ENCODE measurements at regions not wholly inside any gene's neighbourhood (a gene's known extent, or its start where the extent isn't known, plus 50 kb on each side); places are given as distances from the start of the nearest gene placed in this dataset.

- no peak overlapping the region for H3K27ac ChIP-seq
- DNase-seq (ENCODE audit: low spot score): no peak
- H3K4me1 ChIP-seq (ENCODE audit: control insufficient read depth in 1 of 2, low read depth in 2 of 2): no peaks in the 10 kb centered on the region
- H3K4me3 ChIP-seq: no peak overlapping the region
- no peaks in the 10 kb centered on the region for H3K9me3 ChIP-seq
- no peaks in the 10 kb centered on the region for H3K36me3 ChIP-seq
- no peak for TF ChIP-seq CTCF (IDR thresholded peaks at IDR 0.05)
- no peaks in the 10 kb centered on the region for H3K27me3 ChIP-seq (replicated peaks; ENCODE audit: insufficient read depth)
- ATAC-seq (ENCODE audit: insufficient number of reproducible peaks, low FRiP score, low read depth): no peak
Measured at GRCh38 chr11:42319921-42320320, 860.5 kb upstream of the LRRC4C start.

GRCh38 chr11:42329929-42330565 is 870.6 kb upstream of the LRRC4C start:
- no peaks in the 10 kb centered on the region for H3K9me3 ChIP-seq
- no peak overlapping the region for H3K27ac ChIP-seq

GRCh38 chr11:42337786-42338455 is 878.5 kb upstream of the LRRC4C start:
- ATAC-seq (ENCODE audit: insufficient number of reproducible peaks, low FRiP score, low read depth) (no peak), DNase-seq (ENCODE audit: low spot score) (no peak)
- Histone ChIP-seq H3K36me3 (no peaks in the 10 kb centered on the region), H3K4me3 (no peak overlapping the region), H3K4me1 (ENCODE audit: control insufficient read depth in 1 of 2, low read depth in 2 of 2) (no peaks in the 10 kb centered on the region), H3K27ac (no peak overlapping the region), H3K9me3 (no peaks in the 10 kb centered on the region), H3K27me3 (replicated peaks; ENCODE audit: insufficient read depth) (no peaks in the 10 kb centered on the region)
- no peak for TF ChIP-seq CTCF (IDR thresholded peaks at IDR 0.05)

More at GRCh38 chr11:42329929-42330565, 870.6 kb upstream of the LRRC4C start:
- Histone ChIP-seq H3K36me3 (no peaks in the 10 kb centered on the region), H3K4me1 (ENCODE audit: control insufficient read depth in 1 of 2, low read depth in 2 of 2) (no peaks in the 10 kb centered on the region), H3K27me3 (replicated peaks; ENCODE audit: insufficient read depth) (no peaks in the 10 kb centered on the region), H3K4me3 (no peak overlapping the region)
- DNase-seq (ENCODE audit: low spot score): no peak
- ATAC-seq (ENCODE audit: insufficient number of reproducible peaks, low FRiP score, low read depth): no peak
- TF ChIP-seq CTCF (IDR thresholded peaks at IDR 0.05): no peak

- Histone ChIP-seq H3K36me3 (no peaks in the 10 kb centered on the region), H3K27me3 (replicated peaks; ENCODE audit: insufficient read depth) (no peaks in the 10 kb centered on the region), H3K4me3 (no peak overlapping the region), H3K27ac (no peak overlapping the region), H3K4me1 (ENCODE audit: control insufficient read depth in 1 of 2, low read depth in 2 of 2) (no peaks in the 10 kb centered on the region), H3K9me3 (no peaks in the 10 kb centered on the region)
- DNase-seq (ENCODE audit: low spot score) (no peak), ATAC-seq (ENCODE audit: insufficient number of reproducible peaks, low FRiP score, low read depth) (no peak)
- no peak for TF ChIP-seq CTCF (IDR thresholded peaks at IDR 0.05)
Measured at GRCh38 chr11:42344204-42344792, 884.8 kb upstream of the LRRC4C start.

GRCh38 chr11:42345933-42346332 is 886.5 kb upstream of the LRRC4C start:
- Histone ChIP-seq H3K9me3 (no peaks in the 10 kb centered on the region), H3K36me3 (no peaks in the 10 kb centered on the region), H3K27ac (no peak overlapping the region), H3K27me3 (replicated peaks; ENCODE audit: insufficient read depth) (no peaks in the 10 kb centered on the region), H3K4me3 (no peak overlapping the region), H3K4me1 (ENCODE audit: control insufficient read depth in 1 of 2, low read depth in 2 of 2) (no peaks in the 10 kb centered on the region)
- ATAC-seq (ENCODE audit: insufficient number of reproducible peaks, low FRiP score, low read depth): no peak
- TF ChIP-seq CTCF (IDR thresholded peaks at IDR 0.05): no peak
- no peak for DNase-seq (ENCODE audit: low spot score)
